Gastrocnemius medialis (tissue), 4 donors: ENCODE measurements at regions not wholly inside any gene's neighbourhood (a gene's known extent, or its start where the extent isn't known, plus 50 kb on each side); places are given as distances from the start of the nearest gene placed in this dataset.

Experiments
- ATAC-seq, 2 donors: fragments of 150-250 bp; one replicate each; pipeline ENCODE4 v1.9.1; 2016
- DNase-seq, 2 donors: peaks; one replicate each; pipeline ENCODE4 v3.0.0-alpha.2; 2019
- H3K27ac ChIP-seq, 4 donors: fragments of 200-600 bp; sonication (generic); 1 replicate in 1 of 4; 2 replicates in 3 of 4; pipeline ENCODE4 v1.5.1; 2016 to 2018; ENCODE audit warnings: mild to moderate bottlenecking in 2 of 4, moderate library complexity in 1 of 4
- H3K27me3 ChIP-seq, 3 donors: fragments of 200-600 bp; sonication (generic) in 2 of 3; 1 replicate in 1 of 3; 2 replicates in 2 of 3; pipeline versions ENCODE4 v1.5.1 to v1.6.0; 2016 to 2019; ENCODE audit warnings: mild to moderate bottlenecking in 1 of 3, moderate library complexity in 1 of 3
- H3K36me3 ChIP-seq, 2 donors: fragments of 200-600 bp; sonication (generic) in 1 of 2; one replicate each; pipeline ENCODE4 v1.5.1; 2017 to 2018
- H3K4me1 ChIP-seq, 2 donors: fragments of 200-600 bp; sonication (generic) in 1 of 2; one replicate each; pipeline ENCODE4 v1.5.1; 2016 to 2017; ENCODE audit warnings: mild to moderate bottlenecking in 2 of 2
- H3K4me3 ChIP-seq, 4 donors: fragments of 200-600 bp; sonication (generic) in 3 of 4; 1 replicate in 1 of 4; 2 replicates in 3 of 4; pipeline ENCODE4 v1.5.1; 2016 to 2019; ENCODE audit warnings: mild to moderate bottlenecking in 2 of 4
- H3K9me3 ChIP-seq, 3 donors: fragments of 200-600 bp; sonication (generic) in 2 of 3; 1 replicate in 1 of 3; 2 replicates in 2 of 3; pipeline ENCODE4 v1.5.1; 2016 to 2019
- POLR2A ChIP-seq, 2 donors: fragments of 450-650 bp; IDR thresholded peaks; one replicate each; pipeline ENCODE4 v1.6.1; 2017; ENCODE audit warnings: antibody characterized with exemption in 2 of 2, mild to moderate bottlenecking in 2 of 2, moderate library complexity in 2 of 2
- in situ Hi-C, 4 donors: fragments of 200-750 bp; cut with MboI; loops; one replicate each; pipeline versions ENCODE4 v1.15.0 to v1.8.0; 2017; ENCODE audit warnings: low sequenced_read_pairs in 4 of 4
- intact Hi-C: fragments of 100-400 bp; cut with DNase I; formaldehyde crosslinking; loops from one replicate; pipeline ENCODE4 v1.15.1; 2023; ENCODE audit warnings: low total_unique reads
- TF ChIP-seq, protein P1 (sequence below), 5 experiments: fragments of 450-650 bp in 3 of 5; fragments of 200-600 bp in 2 of 5; sonication (generic) in 2 of 5; IDR thresholded peaks in 4 of 5; conservative IDR thresholded peaks in 1 of 5; 1 replicate in 4 of 5; 2 replicates in 1 of 5; pipeline ENCODE4 v1.5.1; 2016 to 2019; ENCODE audit warnings: antibody characterized with exemption in 5 of 5, mild to moderate bottlenecking in 3 of 5, moderate library complexity in 3 of 5

DNA sequence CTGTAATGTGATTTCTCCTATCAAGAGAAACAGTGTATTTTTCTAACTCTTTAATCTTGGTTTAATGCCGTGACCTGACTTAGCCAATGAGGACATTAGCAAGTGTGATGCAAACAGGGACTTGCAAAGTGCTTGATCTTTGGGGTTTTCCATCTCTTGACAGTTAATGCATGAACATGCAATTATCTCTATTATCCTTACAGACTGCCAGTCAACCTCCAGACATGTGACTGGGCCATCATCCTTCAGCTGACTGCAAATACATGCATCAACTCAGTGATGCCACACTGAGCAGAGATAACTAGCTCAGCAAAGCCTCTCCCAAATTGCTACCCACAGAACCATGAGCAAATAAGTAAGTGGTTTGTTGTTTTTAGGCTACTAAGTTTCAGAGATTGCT lies 409.6 kb downstream of the GPAM start:
- DNase-seq (no peak), ATAC-seq (no peak)
- intact Hi-C loops (no loop called here), in situ Hi-C loops (loop anchor here in 2 of 4 donors (25.0 kb wide), 1 partner anchor 363 kb away; no protein-coding TSS in a partner anchor)
- H3K9me3 ChIP-seq: no peaks in the 10 kb centered on the region
- H3K4me3 ChIP-seq: no peak overlapping the region
- H3K36me3 ChIP-seq: no peaks in the 10 kb centered on the region
- no peaks in the 10 kb centered on the region for H3K27me3 ChIP-seq
- TF ChIP-seq, protein P1, sequence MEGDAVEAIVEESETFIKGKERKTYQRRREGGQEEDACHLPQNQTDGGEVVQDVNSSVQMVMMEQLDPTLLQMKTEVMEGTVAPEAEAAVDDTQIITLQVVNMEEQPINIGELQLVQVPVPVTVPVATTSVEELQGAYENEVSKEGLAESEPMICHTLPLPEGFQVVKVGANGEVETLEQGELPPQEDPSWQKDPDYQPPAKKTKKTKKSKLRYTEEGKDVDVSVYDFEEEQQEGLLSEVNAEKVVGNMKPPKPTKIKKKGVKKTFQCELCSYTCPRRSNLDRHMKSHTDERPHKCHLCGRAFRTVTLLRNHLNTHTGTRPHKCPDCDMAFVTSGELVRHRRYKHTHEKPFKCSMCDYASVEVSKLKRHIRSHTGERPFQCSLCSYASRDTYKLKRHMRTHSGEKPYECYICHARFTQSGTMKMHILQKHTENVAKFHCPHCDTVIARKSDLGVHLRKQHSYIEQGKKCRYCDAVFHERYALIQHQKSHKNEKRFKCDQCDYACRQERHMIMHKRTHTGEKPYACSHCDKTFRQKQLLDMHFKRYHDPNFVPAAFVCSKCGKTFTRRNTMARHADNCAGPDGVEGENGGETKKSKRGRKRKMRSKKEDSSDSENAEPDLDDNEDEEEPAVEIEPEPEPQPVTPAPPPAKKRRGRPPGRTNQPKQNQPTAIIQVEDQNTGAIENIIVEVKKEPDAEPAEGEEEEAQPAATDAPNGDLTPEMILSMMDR (IDR thresholded peaks at IDR 0.05 in 4 of 5, conservative IDR thresholded peaks at IDR 0.05 in 1 of 5): no peak
- no peak for TF ChIP-seq POLR2A (IDR thresholded peaks at IDR 0.05)
- H3K4me1 ChIP-seq: no peaks in the 10 kb centered on the region
- no peak overlapping the region for H3K27ac ChIP-seq

DNA sequence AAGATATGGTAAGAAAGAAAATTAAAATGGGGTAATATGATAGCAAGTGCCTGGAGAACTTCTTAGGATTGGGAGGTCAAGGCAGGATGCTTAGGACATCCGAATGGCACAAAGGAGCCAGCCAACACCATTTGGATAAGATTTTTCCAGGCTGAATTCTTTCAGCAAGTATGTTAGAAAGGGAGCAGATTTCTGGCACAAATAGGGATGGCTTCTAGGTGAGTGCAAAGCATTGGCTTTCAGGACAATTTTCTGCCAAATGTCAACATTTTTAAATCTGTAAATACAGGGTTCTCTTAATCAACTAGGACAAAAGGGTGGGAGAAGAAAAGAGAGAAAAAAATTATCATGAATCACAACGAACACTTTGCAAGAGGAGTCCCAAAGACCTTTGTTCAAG lies 409.1 kb downstream of the GPAM start:
- Histone ChIP-seq H3K4me1 (no peaks in the 10 kb centered on the region), H3K27ac (no peak overlapping the region), H3K9me3 (no peaks in the 10 kb centered on the region), H3K27me3 (no peaks in the 10 kb centered on the region), H3K4me3 (no peak overlapping the region), H3K36me3 (no peaks in the 10 kb centered on the region)
- DNase-seq (no peak), ATAC-seq (no peak)
- in situ Hi-C loops: loop anchor here in 2 of 4 donors (25.0 kb wide), 1 partner anchor 363 kb away; no protein-coding TSS in a partner anchor
- no peak for TF ChIP-seq POLR2A (IDR thresholded peaks at IDR 0.05)
- intact Hi-C loops: no loop called here

DNA sequence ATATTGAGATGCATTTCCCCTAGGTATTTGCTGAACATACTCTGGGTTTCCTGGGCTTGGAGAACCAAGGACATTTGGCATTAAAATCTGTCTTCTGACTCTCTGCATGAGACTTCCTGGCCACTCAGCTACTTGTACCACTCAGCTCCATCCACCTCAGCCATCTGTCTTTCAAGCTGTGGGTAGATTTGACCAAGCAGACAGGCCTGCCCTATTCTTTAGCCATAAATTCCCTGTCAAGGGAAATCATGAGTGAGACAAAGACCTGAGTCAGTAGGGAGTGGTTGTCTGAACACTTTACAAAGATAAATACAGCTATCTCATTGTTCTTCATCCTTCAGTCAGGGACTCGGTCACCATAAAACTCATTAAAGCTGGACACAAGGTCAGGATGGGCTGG lies 399.1 kb downstream of the GPAM start:
- ATAC-seq: no peak
- Histone ChIP-seq H3K27ac (no peak overlapping the region), H3K36me3 (no peaks in the 10 kb centered on the region), H3K27me3 (no peaks in the 10 kb centered on the region), H3K4me3 (no peak overlapping the region), H3K9me3 (no peaks in the 10 kb centered on the region), H3K4me1 (no peaks in the 10 kb centered on the region)
- intact Hi-C loops (no loop called here), in situ Hi-C loops (no loop called here)
- DNase-seq: no peak
- TF ChIP-seq, protein P1 (IDR thresholded peaks at IDR 0.05 in 4 of 5, conservative IDR thresholded peaks at IDR 0.05 in 1 of 5): no peak
- TF ChIP-seq POLR2A (IDR thresholded peaks at IDR 0.05): no peak

DNA sequence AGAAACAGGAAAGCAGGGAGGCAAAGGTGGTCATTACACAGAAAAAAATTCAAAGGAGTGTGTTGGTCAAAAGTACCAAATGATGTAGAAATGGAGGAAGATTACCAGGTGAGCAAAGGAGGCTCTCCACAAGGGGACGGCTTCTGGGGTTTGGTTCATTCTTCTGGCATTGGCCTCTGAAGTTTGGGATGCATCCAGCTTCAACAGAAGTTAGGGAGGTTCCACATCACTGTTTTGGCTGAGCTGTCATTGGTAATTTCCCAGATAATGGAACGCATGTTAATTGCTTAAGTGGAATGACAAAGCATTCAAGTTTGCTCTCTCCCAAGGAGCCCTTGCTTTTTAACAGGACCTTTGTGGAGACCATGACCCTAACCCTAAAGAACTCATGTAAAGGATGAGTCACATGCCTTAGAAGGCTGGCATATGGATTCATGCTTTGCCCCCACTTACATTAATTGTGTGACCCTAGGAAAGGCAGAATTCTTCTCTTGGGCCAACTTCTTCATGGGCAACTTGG lies 398.6 kb downstream of the GPAM start:
- no peak for ATAC-seq
- H3K27me3 ChIP-seq: no peaks in the 10 kb centered on the region
- no peak overlapping the region for H3K4me3 ChIP-seq
- in situ Hi-C loops: no loop called here
- no peaks in the 10 kb centered on the region for H3K4me1 ChIP-seq
- no peaks in the 10 kb centered on the region for H3K9me3 ChIP-seq
- DNase-seq: no peak
- no peak overlapping the region for H3K27ac ChIP-seq
- no peak for TF ChIP-seq POLR2A (IDR thresholded peaks at IDR 0.05)
- TF ChIP-seq, protein P1 (IDR thresholded peaks at IDR 0.05 in 4 of 5, conservative IDR thresholded peaks at IDR 0.05 in 1 of 5): no peak
- no peaks in the 10 kb centered on the region for H3K36me3 ChIP-seq
- intact Hi-C loops: no loop called here

DNA sequence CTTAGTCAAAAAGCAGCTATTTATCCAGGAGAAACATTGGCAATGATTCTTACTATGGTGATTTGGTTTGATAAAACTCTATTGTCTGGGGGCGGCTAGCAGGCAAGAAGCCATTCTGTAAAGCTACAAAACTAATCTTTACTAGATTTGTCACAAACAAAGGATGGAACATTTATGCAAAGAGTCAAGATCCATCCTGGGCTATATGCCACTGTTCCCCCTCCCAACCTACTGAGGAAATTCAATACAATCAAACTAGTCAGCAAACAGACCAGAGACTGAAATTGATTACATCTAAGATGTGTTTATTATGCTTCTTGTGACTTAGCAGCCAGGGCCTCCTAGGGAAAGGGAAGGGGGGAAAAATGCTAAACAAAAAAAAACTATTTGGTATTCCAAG lies 397.6 kb downstream of the GPAM start:
- intact Hi-C loops: no loop called here
- H3K4me3 ChIP-seq: no peak overlapping the region
- ATAC-seq: no peak

More for the DNA sequence above, 397.6 kb downstream of the GPAM start:
- TF ChIP-seq, protein P1 (IDR thresholded peaks at IDR 0.05 in 4 of 5, conservative IDR thresholded peaks at IDR 0.05 in 1 of 5): no peak
- TF ChIP-seq POLR2A (IDR thresholded peaks at IDR 0.05): no peak
- Histone ChIP-seq H3K27me3 (no peaks in the 10 kb centered on the region), H3K27ac (no peak overlapping the region), H3K4me1 (no peaks in the 10 kb centered on the region), H3K9me3 (no peaks in the 10 kb centered on the region), H3K36me3 (no peaks in the 10 kb centered on the region)
- DNase-seq: no peak
- in situ Hi-C loops: no loop called here
